HFF-Myc (cell line): ENCODE measurements at regions not wholly inside any gene's neighbourhood (a gene's known extent, or its start where the extent isn't known, plus 50 kb on each side); places are given as distances from the start of the nearest gene placed in this dataset.

Source experiments
- DNase-seq: peaks from one replicate; pipeline ENCODE4 v3.0.0-alpha.2; 2011; ENCODE audit warnings: low read depth; ENCODE audit errors: extremely low read depth
- H3K4me3 ChIP-seq: replicated peaks from 2 replicates; pipeline ENCODE4 v1.5.1; 2011; ENCODE audit warnings: low read depth, mild to moderate bottlenecking, control low read depth, low read length
- CTCF ChIP-seq: IDR thresholded peaks from 2 replicates; pipeline ENCODE4 v1.5.1; 2012; ENCODE audit warnings: mild to moderate bottlenecking, low read depth, low read length, control low read depth; ENCODE audit errors: missing control alignments

GRCh38 chr1:217091561-217091960 lies 368.3 kb upstream of the ESRRG start:
- no peak for DNase-seq
- TF ChIP-seq CTCF: no peak
- no peak overlapping the region for H3K4me3 ChIP-seq

GRCh38 chr1:217090060-217090911 lies 367.1 kb upstream of the ESRRG start:
- no peak for DNase-seq
- no peak overlapping the region for H3K4me3 ChIP-seq
- TF ChIP-seq CTCF: no peak

GRCh38 chr1:217089361-217090014 lies 366.3 kb upstream of the ESRRG start:
- no peak for DNase-seq
- no peak for TF ChIP-seq CTCF
- H3K4me3 ChIP-seq: no peak overlapping the region

GRCh38 chr1:217088521-217089284 lies 365.5 kb upstream of the ESRRG start:
- no peak for TF ChIP-seq CTCF
- H3K4me3 ChIP-seq: no peak overlapping the region
- DNase-seq: no peak

- no peak for DNase-seq
- H3K4me3 ChIP-seq: no peak overlapping the region
- no peak for TF ChIP-seq CTCF
These were observed 364.8 kb upstream of the ESRRG start for GRCh38 chr1:217088011-217088410.

DNA sequence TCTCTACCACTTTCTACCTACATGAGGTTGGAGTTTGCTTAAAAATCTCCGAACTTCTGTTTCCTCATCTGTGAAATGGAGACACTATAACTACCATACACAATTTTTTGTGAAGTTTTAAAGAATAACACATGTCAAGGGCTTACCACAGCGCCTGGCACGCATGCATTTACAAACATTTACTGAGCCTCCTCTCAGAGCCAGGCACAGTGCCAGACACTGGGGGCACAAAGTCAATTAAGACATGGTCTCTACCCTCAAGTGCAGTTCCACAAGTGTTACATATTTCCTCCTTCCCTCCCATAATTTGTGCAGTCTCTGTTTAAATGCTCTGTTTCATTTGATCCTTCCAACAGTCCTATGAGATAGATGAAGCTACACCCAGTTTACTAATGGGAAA lies 356.4 kb upstream of the ESRRG start:
- TF ChIP-seq CTCF: no peak
- no peak for DNase-seq
- no peak overlapping the region for H3K4me3 ChIP-seq
